ENCODE measurements at regions not wholly inside any gene's neighbourhood (a gene's known extent, or its start where the extent isn't known, plus 50 kb on each side); places are given as distances from the start of the nearest gene placed in this dataset.

- POLR2A ChIA-PET = no interaction called here
- CTCF ChIA-PET = no interaction called here
- H3K9me3 ChIP-seq (ENCODE audit: control insufficient read depth, insufficient read depth, low read depth, low read length) = no peaks in the 10 kb centered on the region
- TF ChIP-seq ZNF629 (tag by site-specific recombination; IDR thresholded peaks at IDR 0.05) (no peak), ZNF76 (tag by site-specific recombination; IDR thresholded peaks at IDR 0.05; ENCODE audit: borderline replicate concordance, low read depth) (no peak), ZSCAN23 (tag by site-specific recombination; IDR thresholded peaks at IDR 0.05) (no peak), GLIS2 (tag by site-specific recombination; IDR thresholded peaks at IDR 0.05) (no peak), ZNF514 (tag by site-specific recombination; IDR thresholded peaks at IDR 0.05) (no peak), ZNF433 (tag by site-specific recombination; IDR thresholded peaks at IDR 0.05; ENCODE audit: low read depth) (no peak), ZNF394 (tag by site-specific recombination; IDR thresholded peaks at IDR 0.05; ENCODE audit: borderline replicate concordance) (no peak), ZNF280C (tag by site-specific recombination; IDR thresholded peaks at IDR 0.05) (no peak), ZNF560 (tag by site-specific recombination; IDR thresholded peaks at IDR 0.05; ENCODE audit: borderline replicate concordance) (no peak), ZNF37A (tag by site-specific recombination; IDR thresholded peaks at IDR 0.05) (no peak), PRDM6 (tag by site-specific recombination; IDR thresholded peaks at IDR 0.05) (no peak), ELK4 (IDR thresholded peaks at IDR 0.05; ENCODE audit: borderline replicate concordance, low read depth, low read length) (no peak), ZXDB (tag by site-specific recombination; IDR thresholded peaks at IDR 0.05) (no peak)
- no peaks in the 10 kb centered on the region for H3K36me3 ChIP-seq (ENCODE audit: control insufficient read depth in 2 of 2, insufficient read depth in 1 of 2, low read length in 2 of 2)
- no peaks in the 10 kb centered on the region for H3K4me1 ChIP-seq (ENCODE audit: control insufficient read depth, insufficient read depth, low read length)
- H3K27ac ChIP-seq (ENCODE audit: extremely low read depth, low read depth, low read length) = no peak overlapping the region
- no peak overlapping the region for H3K4me3 ChIP-seq (ENCODE audit: low read depth, low read length)
Observed at GRCh38 chr18:56097621-56098020, 509.6 kb upstream of the TCF4 start.

- CTCF ChIA-PET = no interaction called here
- TF ChIP-seq ZNF23 (tag by site-specific recombination; IDR thresholded peaks at IDR 0.05; ENCODE audit: borderline replicate concordance) (no peak), ZNF433 (tag by site-specific recombination; IDR thresholded peaks at IDR 0.05; ENCODE audit: low read depth) (no peak), ZNF248 (tag by site-specific recombination; IDR thresholded peaks at IDR 0.05) (no peak), ZNF423 (tag by site-specific recombination; IDR thresholded peaks at IDR 0.05) (no peak), ZBTB21 (tag by site-specific recombination; IDR thresholded peaks at IDR 0.05) (no peak), ZEB2 (tag by site-specific recombination; IDR thresholded peaks at IDR 0.05) (no peak), ZNF302 (tag by site-specific recombination; IDR thresholded peaks at IDR 0.05; ENCODE audit: low read depth) (no peak), ZFHX2 (tag by site-specific recombination; conservative IDR thresholded peaks at IDR 0.05) (no peak), ZNF621 (tag by site-specific recombination; IDR thresholded peaks at IDR 0.05) (no peak), AEBP2 (tag by site-specific recombination; IDR thresholded peaks at IDR 0.05; ENCODE audit: borderline replicate concordance) (no peak), EGR2 (tag by site-specific recombination; IDR thresholded peaks at IDR 0.05; ENCODE audit: low read depth) (no peak), ZNF311 (tag by site-specific recombination; IDR thresholded peaks at IDR 0.05; ENCODE audit: borderline replicate concordance) (no peak)
- Histone ChIP-seq H3K4me3 (ENCODE audit: low read depth, low read length) (no peak overlapping the region), H3K4me1 (ENCODE audit: control insufficient read depth, insufficient read depth, low read length) (no peaks in the 10 kb centered on the region), H3K9me3 (ENCODE audit: control insufficient read depth, insufficient read depth, low read depth, low read length) (no peaks in the 10 kb centered on the region), H3K36me3 (ENCODE audit: control insufficient read depth in 2 of 2, insufficient read depth in 1 of 2, low read length in 2 of 2) (no peaks in the 10 kb centered on the region), H3K27ac (ENCODE audit: extremely low read depth, low read depth, low read length) (no peak overlapping the region)
- POLR2A ChIA-PET = no interaction called here
Observed at GRCh38 chr18:56096861-56097260, 508.9 kb upstream of the TCF4 start.
